SK-N-SH treated with all-trans-retinoic acid at 6 μM for 48 hours (cell line): ENCODE measurements at regions not wholly inside any gene's neighbourhood (a gene's known extent, or its start where the extent isn't known, plus 50 kb on each side); places are given as distances from the start of the nearest gene placed in this dataset.

ENCODE experiments used
- ATAC-seq: fragments of 200-7000 bp; cut with Tn5 transposase; 3 replicates; pipeline ENCODE4 v1.9.1; 2020; ENCODE audit warnings: mild to moderate bottlenecking, moderate library complexity
- ARNTL ChIP-seq: fragments of 450-650 bp; formaldehyde crosslinking; IDR thresholded peaks from 2 replicates; pipeline ENCODE4 v1.5.0; 2020; ENCODE audit warnings: low read depth, mild to moderate bottlenecking, moderate library complexity, borderline replicate concordance
- BACH2 ChIP-seq: fragments of 250-450 bp; sonication (Bioruptor Pico); IDR thresholded peaks from 2 replicates; pipeline ENCODE4 v1.9.0; 2021; ENCODE audit warnings: mild to moderate bottlenecking, borderline replicate concordance
- CREB5 ChIP-seq: fragments of 250-450 bp; sonication (Bioruptor Pico); IDR thresholded peaks from 2 replicates; pipeline ENCODE4 v1.5.1; 2020; ENCODE audit warnings: low read depth, mild to moderate bottlenecking, moderate library complexity
- ESRRG ChIP-seq: fragments of 250-450 bp; sonication (Bioruptor Pico); IDR thresholded peaks from 2 replicates; pipeline ENCODE4 v1.6.1; 2021; ENCODE audit warnings: mild to moderate bottlenecking
- GLIS3 ChIP-seq: fragments of 250-450 bp; sonication (Bioruptor Pico); IDR thresholded peaks from 2 replicates; pipeline ENCODE4 v1.5.0; 2020; ENCODE audit warnings: mild to moderate bottlenecking, moderate library complexity
- ISL1 ChIP-seq: fragments of 250-450 bp; sonication (Bioruptor Pico); IDR thresholded peaks from 2 replicates; pipeline ENCODE4 v2.1.2; 2022; ENCODE audit warnings: mild to moderate bottlenecking, moderate library complexity
- OSR1 ChIP-seq: fragments of 250-450 bp; sonication (Bioruptor Pico); IDR thresholded peaks from 2 replicates; pipeline ENCODE4 v1.8.0; 2022; ENCODE audit warnings: moderate library complexity, mild to moderate bottlenecking, inconsistent platforms
- PPARA ChIP-seq: fragments of 250-450 bp; sonication (Bioruptor Pico); IDR thresholded peaks from 2 replicates; pipeline ENCODE4 v1.5.0; 2020; ENCODE audit warnings: mild to moderate bottlenecking, borderline replicate concordance
- RARB ChIP-seq: fragments of 250-450 bp; sonication (Bioruptor Pico); IDR thresholded peaks from 2 replicates; pipeline ENCODE4 v1.8.0; 2021; ENCODE audit warnings: mild to moderate bottlenecking, moderate library complexity
- SNAI2 ChIP-seq: fragments of 250-450 bp; sonication (Bioruptor Pico); IDR thresholded peaks from 2 replicates; pipeline ENCODE4 v1.5.0; 2020; ENCODE audit warnings: mild to moderate bottlenecking, moderate library complexity
- TCF4 ChIP-seq: fragments of 250-450 bp; sonication (Bioruptor Pico); IDR thresholded peaks from 2 replicates; pipeline ENCODE4 v1.8.0; 2021; ENCODE audit warnings: mild to moderate bottlenecking, moderate library complexity, borderline replicate concordance
- TOX ChIP-seq: fragments of 250-450 bp; sonication (Bioruptor Pico); IDR thresholded peaks from 2 replicates; pipeline ENCODE4 v1.8.0; 2021; ENCODE audit warnings: mild to moderate bottlenecking, moderate library complexity, borderline replicate concordance
- ZC3H10 ChIP-seq: fragments of 250-450 bp; sonication (Bioruptor Pico); IDR thresholded peaks from 2 replicates; pipeline ENCODE4 v1.5.1; 2021; ENCODE audit warnings: mild to moderate bottlenecking, moderate library complexity
- ZFP3 ChIP-seq: fragments of 250-450 bp; sonication (Bioruptor Pico); IDR thresholded peaks from 2 replicates; pipeline ENCODE4 v1.5.0; 2020; ENCODE audit warnings: mild to moderate bottlenecking, moderate library complexity
- ZFP30 ChIP-seq: fragments of 450-650 bp; formaldehyde crosslinking; IDR thresholded peaks from 2 replicates; pipeline ENCODE4 v1.5.0; 2022; ENCODE audit warnings: mild to moderate bottlenecking, moderate library complexity
- ZNF565 ChIP-seq: fragments of 450-650 bp; formaldehyde crosslinking; conservative IDR thresholded peaks from 2 replicates; pipeline ENCODE4 v1.5.0; 2020; ENCODE audit warnings: low read depth, mild to moderate bottlenecking, moderate library complexity
- ZNF8 ChIP-seq: fragments of 450-650 bp; formaldehyde crosslinking; IDR thresholded peaks from 2 replicates; pipeline ENCODE4 v1.5.0; 2020; ENCODE audit warnings: mild to moderate bottlenecking, moderate library complexity
- TF ChIP-seq, protein P1 (sequence below): fragments of 250-450 bp; sonication (Bioruptor Pico); IDR thresholded peaks from 2 replicates; pipeline ENCODE4 v1.8.0; 2020; ENCODE audit warnings: mild to moderate bottlenecking, moderate library complexity, borderline replicate concordance
- TF ChIP-seq, protein P2 (sequence below): fragments of 250-450 bp; sonication (Bioruptor Pico); IDR thresholded peaks from 2 replicates; pipeline ENCODE4 v1.5.1; 2021; ENCODE audit warnings: mild to moderate bottlenecking, moderate library complexity
- TF ChIP-seq, protein P3 (sequence below): fragments of 250-450 bp; sonication (Bioruptor Pico); IDR thresholded peaks from 2 replicates; pipeline ENCODE4 v1.8.0; 2021; ENCODE audit warnings: low read depth, mild to moderate bottlenecking, moderate library complexity, borderline replicate concordance
- TF ChIP-seq, protein P4 (sequence below): fragments of 250-450 bp; sonication (Bioruptor Pico); IDR thresholded peaks from 2 replicates; pipeline ENCODE4 v1.5.0; 2020; ENCODE audit warnings: mild to moderate bottlenecking, moderate library complexity

DNA sequence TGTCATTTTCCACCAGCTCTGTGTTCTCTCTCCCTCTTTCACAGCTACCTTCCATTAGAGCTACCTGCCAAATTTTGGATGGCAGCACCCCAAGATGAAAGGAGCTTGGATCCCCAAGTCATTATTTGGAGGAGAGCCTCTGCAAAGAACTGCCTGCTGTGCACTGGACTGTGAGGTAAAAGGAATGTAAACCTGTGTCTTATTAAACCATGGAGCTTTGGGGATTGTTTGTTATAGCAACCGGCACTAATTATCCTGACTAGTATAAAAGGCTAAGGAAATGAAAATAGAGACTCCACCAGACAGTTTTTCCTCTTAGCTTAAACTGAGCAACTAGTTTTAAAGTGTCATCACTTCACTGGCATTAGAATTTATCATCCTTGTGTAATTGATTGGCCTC, 191.6 kb upstream of the DTNBP1 start:
- TF ChIP-seq OSR1 (no peak), ZC3H10 (CRISPR knock-in tag) (no peak), ZFP3 (CRISPR knock-in tag) (no peak), ZFP30 (CRISPR knock-in tag) (no peak), BACH2 (CRISPR knock-in tag) (no peak), ISL1 (CRISPR knock-in tag) (no peak), ESRRG (no peak), RARB (CRISPR knock-in tag) (no peak), TCF4 (CRISPR knock-in tag) (no peak), ZNF565 (no peak)
- TF ChIP-seq, protein P1, sequence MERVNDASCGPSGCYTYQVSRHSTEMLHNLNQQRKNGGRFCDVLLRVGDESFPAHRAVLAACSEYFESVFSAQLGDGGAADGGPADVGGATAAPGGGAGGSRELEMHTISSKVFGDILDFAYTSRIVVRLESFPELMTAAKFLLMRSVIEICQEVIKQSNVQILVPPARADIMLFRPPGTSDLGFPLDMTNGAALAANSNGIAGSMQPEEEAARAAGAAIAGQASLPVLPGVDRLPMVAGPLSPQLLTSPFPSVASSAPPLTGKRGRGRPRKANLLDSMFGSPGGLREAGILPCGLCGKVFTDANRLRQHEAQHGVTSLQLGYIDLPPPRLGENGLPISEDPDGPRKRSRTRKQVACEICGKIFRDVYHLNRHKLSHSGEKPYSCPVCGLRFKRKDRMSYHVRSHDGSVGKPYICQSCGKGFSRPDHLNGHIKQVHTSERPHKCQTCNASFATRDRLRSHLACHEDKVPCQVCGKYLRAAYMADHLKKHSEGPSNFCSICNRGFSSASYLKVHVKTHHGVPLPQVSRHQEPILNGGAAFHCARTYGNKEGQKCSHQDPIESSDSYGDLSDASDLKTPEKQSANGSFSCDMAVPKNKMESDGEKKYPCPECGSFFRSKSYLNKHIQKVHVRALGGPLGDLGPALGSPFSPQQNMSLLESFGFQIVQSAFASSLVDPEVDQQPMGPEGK (CRISPR knock-in tag): no peak
- ATAC-seq: no peak

- ATAC-seq: no peak
- TF ChIP-seq ESRRG (no peak), RARB (CRISPR knock-in tag) (no peak), ZNF8 (CRISPR knock-in tag) (no peak), PPARA (CRISPR knock-in tag) (no peak), SNAI2 (CRISPR knock-in tag) (no peak), ZFP30 (CRISPR knock-in tag) (no peak), BACH2 (CRISPR knock-in tag) (no peak), ISL1 (CRISPR knock-in tag) (no peak), ARNTL (CRISPR knock-in tag) (no peak), ZFP3 (CRISPR knock-in tag) (no peak), TCF4 (CRISPR knock-in tag) (no peak), ZNF565 (no peak)
- TF ChIP-seq, protein P2, sequence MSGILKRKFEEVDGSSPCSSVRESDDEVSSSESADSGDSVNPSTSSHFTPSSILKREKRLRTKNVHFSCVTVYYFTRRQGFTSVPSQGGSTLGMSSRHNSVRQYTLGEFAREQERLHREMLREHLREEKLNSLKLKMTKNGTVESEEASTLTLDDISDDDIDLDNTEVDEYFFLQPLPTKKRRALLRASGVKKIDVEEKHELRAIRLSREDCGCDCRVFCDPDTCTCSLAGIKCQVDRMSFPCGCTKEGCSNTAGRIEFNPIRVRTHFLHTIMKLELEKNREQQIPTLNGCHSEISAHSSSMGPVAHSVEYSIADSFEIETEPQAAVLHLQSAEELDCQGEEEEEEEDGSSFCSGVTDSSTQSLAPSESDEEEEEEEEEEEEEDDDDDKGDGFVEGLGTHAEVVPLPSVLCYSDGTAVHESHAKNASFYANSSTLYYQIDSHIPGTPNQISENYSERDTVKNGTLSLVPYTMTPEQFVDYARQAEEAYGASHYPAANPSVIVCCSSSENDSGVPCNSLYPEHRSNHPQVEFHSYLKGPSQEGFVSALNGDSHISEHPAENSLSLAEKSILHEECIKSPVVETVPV (CRISPR knock-in tag): no peak
Measured at GRCh38 chr6:15853259-15853658, 190.4 kb upstream of the DTNBP1 start.

DNA sequence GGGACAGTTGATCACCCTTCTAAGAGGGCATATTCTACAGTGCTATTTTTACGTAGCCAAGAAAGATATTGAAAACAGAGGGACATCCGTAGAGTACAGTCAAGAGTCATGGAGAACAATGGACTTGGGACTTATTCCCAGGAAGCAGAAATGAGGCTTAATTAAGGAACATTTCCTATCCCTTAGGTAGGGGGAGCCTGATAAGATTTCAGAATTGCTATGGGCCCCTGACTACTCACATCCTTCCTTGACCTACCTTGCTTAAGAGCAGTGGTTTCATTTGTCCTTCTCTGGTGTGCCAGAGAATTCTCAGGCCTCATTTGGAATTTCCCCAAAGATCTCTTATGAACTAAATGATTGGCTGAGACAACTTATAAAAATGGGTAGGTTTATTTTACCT, 189.5 kb upstream of the DTNBP1 start:
- TF ChIP-seq ZNF8 (CRISPR knock-in tag) (no peak), RARB (CRISPR knock-in tag) (no peak), CREB5 (CRISPR knock-in tag) (no peak), PPARA (CRISPR knock-in tag) (no peak), ISL1 (CRISPR knock-in tag) (no peak), ZC3H10 (CRISPR knock-in tag) (no peak), GLIS3 (CRISPR knock-in tag) (no peak), ZFP3 (CRISPR knock-in tag) (no peak), ARNTL (CRISPR knock-in tag) (no peak), TOX (no peak), ZFP30 (CRISPR knock-in tag) (no peak), ZNF565 (no peak), TCF4 (CRISPR knock-in tag) (no peak), OSR1 (no peak), SNAI2 (CRISPR knock-in tag) (no peak)
- TF ChIP-seq, protein P1 (CRISPR knock-in tag): no peak
- TF ChIP-seq, protein P3, sequence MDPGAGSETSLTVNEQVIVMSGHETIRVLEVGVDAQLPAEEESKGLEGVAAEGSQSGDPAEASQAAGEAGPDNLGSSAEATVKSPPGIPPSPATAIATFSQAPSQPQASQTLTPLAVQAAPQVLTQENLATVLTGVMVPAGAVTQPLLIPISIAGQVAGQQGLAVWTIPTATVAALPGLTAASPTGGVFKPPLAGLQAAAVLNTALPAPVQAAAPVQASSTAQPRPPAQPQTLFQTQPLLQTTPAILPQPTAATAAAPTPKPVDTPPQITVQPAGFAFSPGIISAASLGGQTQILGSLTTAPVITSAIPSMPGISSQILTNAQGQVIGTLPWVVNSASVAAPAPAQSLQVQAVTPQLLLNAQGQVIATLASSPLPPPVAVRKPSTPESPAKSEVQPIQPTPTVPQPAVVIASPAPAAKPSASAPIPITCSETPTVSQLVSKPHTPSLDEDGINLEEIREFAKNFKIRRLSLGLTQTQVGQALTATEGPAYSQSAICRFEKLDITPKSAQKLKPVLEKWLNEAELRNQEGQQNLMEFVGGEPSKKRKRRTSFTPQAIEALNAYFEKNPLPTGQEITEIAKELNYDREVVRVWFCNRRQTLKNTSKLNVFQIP: no peak
- TF ChIP-seq, protein P2 (CRISPR knock-in tag): no peak
- TF ChIP-seq, protein P4, sequence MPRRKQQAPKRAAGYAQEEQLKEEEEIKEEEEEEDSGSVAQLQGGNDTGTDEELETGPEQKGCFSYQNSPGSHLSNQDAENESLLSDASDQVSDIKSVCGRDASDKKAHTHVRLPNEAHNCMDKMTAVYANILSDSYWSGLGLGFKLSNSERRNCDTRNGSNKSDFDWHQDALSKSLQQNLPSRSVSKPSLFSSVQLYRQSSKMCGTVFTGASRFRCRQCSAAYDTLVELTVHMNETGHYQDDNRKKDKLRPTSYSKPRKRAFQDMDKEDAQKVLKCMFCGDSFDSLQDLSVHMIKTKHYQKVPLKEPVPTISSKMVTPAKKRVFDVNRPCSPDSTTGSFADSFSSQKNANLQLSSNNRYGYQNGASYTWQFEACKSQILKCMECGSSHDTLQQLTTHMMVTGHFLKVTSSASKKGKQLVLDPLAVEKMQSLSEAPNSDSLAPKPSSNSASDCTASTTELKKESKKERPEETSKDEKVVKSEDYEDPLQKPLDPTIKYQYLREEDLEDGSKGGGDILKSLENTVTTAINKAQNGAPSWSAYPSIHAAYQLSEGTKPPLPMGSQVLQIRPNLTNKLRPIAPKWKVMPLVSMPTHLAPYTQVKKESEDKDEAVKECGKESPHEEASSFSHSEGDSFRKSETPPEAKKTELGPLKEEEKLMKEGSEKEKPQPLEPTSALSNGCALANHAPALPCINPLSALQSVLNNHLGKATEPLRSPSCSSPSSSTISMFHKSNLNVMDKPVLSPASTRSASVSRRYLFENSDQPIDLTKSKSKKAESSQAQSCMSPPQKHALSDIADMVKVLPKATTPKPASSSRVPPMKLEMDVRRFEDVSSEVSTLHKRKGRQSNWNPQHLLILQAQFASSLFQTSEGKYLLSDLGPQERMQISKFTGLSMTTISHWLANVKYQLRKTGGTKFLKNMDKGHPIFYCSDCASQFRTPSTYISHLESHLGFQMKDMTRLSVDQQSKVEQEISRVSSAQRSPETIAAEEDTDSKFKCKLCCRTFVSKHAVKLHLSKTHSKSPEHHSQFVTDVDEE (CRISPR knock-in tag): no peak
- TF ChIP-seq, all 23 proteins: peak for 0
- ATAC-seq: no peak
